GM12878 (cell line): ENCODE measurements at regions not wholly inside any gene's neighbourhood (a gene's known extent, or its start where the extent isn't known, plus 50 kb on each side); places are given as distances from the start of the nearest gene placed in this dataset.

Experiments used
- CBX5 ChIP-seq: sonication (generic); IDR thresholded peaks from 2 replicates; pipeline ENCODE4 v1.6.1; 2016; ENCODE audit warnings: low read depth, moderate library complexity, mild to moderate bottlenecking, inconsistent platforms
- EZH2 ChIP-seq: IDR thresholded peaks from 2 replicates; pipeline ENCODE4 v1.6.1; 2012; ENCODE audit warnings: low read depth, mild to moderate bottlenecking, control low read depth, inconsistent platforms, low read length, borderline replicate concordance; ENCODE audit not compliant: control insufficient read depth
- JUND ChIP-seq: IDR thresholded peaks from 2 replicates; pipeline ENCODE4 v1.6.1; 2012; ENCODE audit warnings: low read depth, mild to moderate bottlenecking, low read length, improper control_type of control experiment, moderate library complexity
- NFYB ChIP-seq: IDR thresholded peaks from 2 replicates; pipeline ENCODE4 v1.6.1; 2011; ENCODE audit warnings: low read depth, mild to moderate bottlenecking, low read length, improper control_type of control experiment, moderate library complexity; ENCODE audit not compliant: insufficient read depth
- NR2F1 ChIP-seq: fragments of 450-650 bp; conservative IDR thresholded peaks from 2 replicates; pipeline ENCODE4 v1.6.1; 2017; ENCODE audit warnings: mild to moderate bottlenecking
- RUNX3 ChIP-seq: IDR thresholded peaks from 2 replicates; pipeline ENCODE4 v1.6.1; 2012; ENCODE audit warnings: low read length, inconsistent platforms
- TAF1 ChIP-seq: IDR thresholded peaks from 2 replicates; pipeline ENCODE4 v1.6.1; 2011; ENCODE audit warnings: mild to moderate bottlenecking, low read depth, low read length, borderline replicate concordance
- TCF12 ChIP-seq: IDR thresholded peaks from 2 replicates; pipeline ENCODE4 v1.6.1; 2011; ENCODE audit warnings: low read depth, mild to moderate bottlenecking, low read length
- TF ChIP-seq, protein P1 (sequence below): IDR thresholded peaks from 2 replicates; pipeline ENCODE4 v1.6.1; 2012; ENCODE audit warnings: low read length, inconsistent platforms
- TF ChIP-seq, protein P2 (sequence below), 3 experiments: IDR thresholded peaks in 2 of 3; conservative IDR thresholded peaks in 1 of 3; 2 replicates each; pipeline ENCODE4 v1.5.1; 2011; ENCODE audit warnings: low read depth in 3 of 3, low read length in 3 of 3, mild to moderate bottlenecking in 3 of 3, control low read depth in 2 of 3, moderate library complexity in 2 of 3, inconsistent platforms in 1 of 3, mixed read lengths in 1 of 3; ENCODE audit not compliant: control insufficient read depth in 2 of 3, insufficient read depth in 1 of 3; ENCODE audit errors: extremely low read depth in 1 of 3

- TF ChIP-seq NR2F1 = no peak
- TF ChIP-seq TCF12 = no peak
- no peak for TF ChIP-seq RUNX3
- TF ChIP-seq CBX5 = no peak
- TF ChIP-seq NFYB = no peak
- TF ChIP-seq TAF1 = no peak
- no peak for TF ChIP-seq JUND
- TF ChIP-seq, protein P1, sequence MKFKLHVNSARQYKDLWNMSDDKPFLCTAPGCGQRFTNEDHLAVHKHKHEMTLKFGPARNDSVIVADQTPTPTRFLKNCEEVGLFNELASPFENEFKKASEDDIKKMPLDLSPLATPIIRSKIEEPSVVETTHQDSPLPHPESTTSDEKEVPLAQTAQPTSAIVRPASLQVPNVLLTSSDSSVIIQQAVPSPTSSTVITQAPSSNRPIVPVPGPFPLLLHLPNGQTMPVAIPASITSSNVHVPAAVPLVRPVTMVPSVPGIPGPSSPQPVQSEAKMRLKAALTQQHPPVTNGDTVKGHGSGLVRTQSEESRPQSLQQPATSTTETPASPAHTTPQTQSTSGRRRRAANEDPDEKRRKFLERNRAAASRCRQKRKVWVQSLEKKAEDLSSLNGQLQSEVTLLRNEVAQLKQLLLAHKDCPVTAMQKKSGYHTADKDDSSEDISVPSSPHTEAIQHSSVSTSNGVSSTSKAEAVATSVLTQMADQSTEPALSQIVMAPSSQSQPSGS = no peak
- TF ChIP-seq, protein P2, sequence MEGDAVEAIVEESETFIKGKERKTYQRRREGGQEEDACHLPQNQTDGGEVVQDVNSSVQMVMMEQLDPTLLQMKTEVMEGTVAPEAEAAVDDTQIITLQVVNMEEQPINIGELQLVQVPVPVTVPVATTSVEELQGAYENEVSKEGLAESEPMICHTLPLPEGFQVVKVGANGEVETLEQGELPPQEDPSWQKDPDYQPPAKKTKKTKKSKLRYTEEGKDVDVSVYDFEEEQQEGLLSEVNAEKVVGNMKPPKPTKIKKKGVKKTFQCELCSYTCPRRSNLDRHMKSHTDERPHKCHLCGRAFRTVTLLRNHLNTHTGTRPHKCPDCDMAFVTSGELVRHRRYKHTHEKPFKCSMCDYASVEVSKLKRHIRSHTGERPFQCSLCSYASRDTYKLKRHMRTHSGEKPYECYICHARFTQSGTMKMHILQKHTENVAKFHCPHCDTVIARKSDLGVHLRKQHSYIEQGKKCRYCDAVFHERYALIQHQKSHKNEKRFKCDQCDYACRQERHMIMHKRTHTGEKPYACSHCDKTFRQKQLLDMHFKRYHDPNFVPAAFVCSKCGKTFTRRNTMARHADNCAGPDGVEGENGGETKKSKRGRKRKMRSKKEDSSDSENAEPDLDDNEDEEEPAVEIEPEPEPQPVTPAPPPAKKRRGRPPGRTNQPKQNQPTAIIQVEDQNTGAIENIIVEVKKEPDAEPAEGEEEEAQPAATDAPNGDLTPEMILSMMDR (IDR thresholded peaks at IDR 0.05 in 2 of 3, conservative IDR thresholded peaks at IDR 0.05 in 1 of 3; ENCODE audit: control insufficient read depth in 2 of 3, extremely low read depth in 1 of 3, insufficient read depth in 1 of 3, low read depth in 3 of 3, low read length in 3 of 3) = no peak
- no peak for TF ChIP-seq EZH2
Measured at GRCh38 chrX:114051667-114052315, 532.1 kb upstream of the HTR2C start.
